Effector memory CD8-positive, alpha-beta T cell (primary cell): ENCODE measurements at regions not wholly inside any gene's neighbourhood (a gene's known extent, or its start where the extent isn't known, plus 50 kb on each side); places are given as distances from the start of the nearest gene placed in this dataset.
"Not testable (repeated sequence)": the region's sequence is repeated elsewhere in the genome, so short reads cannot be mapped to it uniquely, and the experiment has no call there.

Experiments used
- ATAC-seq: fragments of 150-1000 bp; cut with Tn5 transposase; replicated peaks from 2 replicates; pipeline ENCODE4 v1.10.0; 2021; ENCODE audit warnings: mild to moderate bottlenecking, moderate library complexity
- DNase-seq, 3 experiments: peaks; one replicate each; pipeline ENCODE4 v3.0.0; 2021
- H3K27ac Mint-ChIP-seq, 2 donors: one replicate each; pipeline ENCODE4 v1.8.0; 2022; ENCODE audit warnings: mild to moderate bottlenecking in 2 of 2, mixed read lengths in 2 of 2, moderate library complexity in 2 of 2
- H3K27me3 Mint-ChIP-seq, 2 donors: one replicate each; pipeline ENCODE4 v1.8.0; 2022; ENCODE audit warnings: mixed read lengths in 2 of 2
- H3K36me3 Mint-ChIP-seq: one replicate; pipeline ENCODE4 v1.8.0; 2022; ENCODE audit warnings: mild to moderate bottlenecking, moderate library complexity, mixed read lengths; ENCODE audit not compliant: insufficient read depth
- H3K4me1 Mint-ChIP-seq, 2 donors: one replicate each; pipeline ENCODE4 v1.8.0; 2022; ENCODE audit warnings: low read depth in 2 of 2, mixed read lengths in 2 of 2
- H3K4me3 Mint-ChIP-seq, 2 donors: one replicate each; pipeline ENCODE4 v1.8.0; 2022; ENCODE audit warnings: mild to moderate bottlenecking in 2 of 2, mixed read lengths in 2 of 2, moderate library complexity in 2 of 2
- H3K9me3 Mint-ChIP-seq, 2 donors: one replicate each; pipeline ENCODE4 v1.8.0; 2022; ENCODE audit warnings: mixed read lengths in 2 of 2

DNA sequence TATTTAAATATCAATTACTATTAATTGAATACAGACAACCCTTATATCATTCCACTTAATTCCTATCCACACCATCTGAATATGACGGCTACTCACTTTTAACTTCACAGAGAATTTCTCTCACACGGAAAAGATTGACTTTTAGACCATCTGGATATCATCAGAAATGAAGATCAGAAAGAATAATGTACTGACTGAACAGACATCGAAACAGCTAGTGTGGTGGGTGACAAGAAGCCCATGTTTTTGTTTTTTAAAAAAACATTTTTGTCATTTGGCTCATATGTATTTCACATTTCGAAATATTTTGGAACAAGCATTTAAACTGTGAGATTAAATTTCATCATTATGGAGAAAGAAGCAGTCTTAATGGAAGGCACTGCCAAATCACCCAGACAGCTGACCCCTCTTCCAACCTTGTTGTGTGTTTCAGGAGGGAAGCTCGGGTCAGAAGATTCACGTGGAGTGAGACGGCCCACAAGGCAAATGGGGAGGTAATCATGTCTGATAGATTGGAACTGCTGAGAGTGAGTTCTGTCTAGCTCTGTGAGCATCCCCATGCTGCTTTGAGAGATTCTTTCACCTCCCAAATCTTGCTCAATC, 204.2 kb upstream of the RASGEF1B start:
- Mint-ChIP-seq H3K4me3 (no peak overlapping the region), H3K27me3 (peaks cover 6 to 7% of the 10 kb centered on the region in 2 donors), H3K36me3 (no peaks in the 10 kb centered on the region), H3K4me1 (no peaks in the 10 kb centered on the region), H3K9me3 (no peaks in the 10 kb centered on the region), H3K27ac (no peak overlapping the region)
- ATAC-seq (no peak), DNase-seq (no peak)

DNA sequence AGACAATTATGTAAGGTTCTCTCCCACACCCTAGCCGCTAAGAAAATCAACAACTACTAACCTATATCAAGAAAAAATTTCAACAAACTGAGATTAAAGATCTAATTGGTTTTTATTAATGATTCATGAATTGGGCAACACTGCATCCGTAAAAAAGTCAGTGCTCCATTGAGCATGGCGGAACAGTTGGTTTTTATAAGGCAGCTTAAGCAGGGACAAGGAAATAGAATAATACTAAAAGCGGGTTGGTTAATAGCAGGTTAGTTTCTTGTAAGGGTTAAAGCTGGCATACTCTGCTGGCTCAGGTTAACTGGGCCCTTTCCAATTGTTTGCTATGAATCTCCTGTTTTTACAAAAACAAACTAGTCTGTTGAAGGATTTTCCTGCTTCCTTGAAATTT, 202.3 kb upstream of the RASGEF1B start:
- H3K9me3 Mint-ChIP-seq: no peaks in the 10 kb centered on the region
- no peak for ATAC-seq
- no peaks in the 10 kb centered on the region for H3K36me3 Mint-ChIP-seq
- H3K27ac Mint-ChIP-seq: no peak overlapping the region
- peaks cover 3% of the 10 kb centered on the region in 2 donors for H3K27me3 Mint-ChIP-seq
- H3K4me3 Mint-ChIP-seq: no peak overlapping the region
- no peaks in the 10 kb centered on the region for H3K4me1 Mint-ChIP-seq
- no peak for DNase-seq

DNA sequence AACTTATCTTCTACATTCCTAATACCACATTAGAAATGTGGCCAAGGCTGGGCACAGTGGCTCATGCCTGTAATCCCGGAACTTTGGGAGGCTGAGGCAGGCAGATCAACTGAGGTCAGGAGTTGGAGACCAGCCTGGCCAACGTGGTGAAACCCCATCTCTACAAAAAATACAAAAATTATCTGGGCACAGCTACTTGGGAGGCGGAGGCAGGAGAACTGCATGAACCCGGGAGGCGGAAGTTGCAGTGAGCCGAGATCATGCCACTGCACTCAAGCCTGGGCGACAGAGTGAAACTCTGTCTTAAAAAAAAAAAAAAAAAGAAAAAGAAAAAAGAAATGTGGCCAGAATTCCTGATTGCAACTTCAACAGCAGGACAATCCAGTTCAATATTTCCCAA, 196.6 kb upstream of the RASGEF1B start:
- peaks cover 20 to 26% of the 10 kb centered on the region in 2 donors for H3K27me3 Mint-ChIP-seq
- H3K4me3 Mint-ChIP-seq, H3K36me3 Mint-ChIP-seq, DNase-seq, H3K27ac Mint-ChIP-seq, H3K9me3 Mint-ChIP-seq, H3K4me1 Mint-ChIP-seq, ATAC-seq: not testable (repeated sequence)

DNA sequence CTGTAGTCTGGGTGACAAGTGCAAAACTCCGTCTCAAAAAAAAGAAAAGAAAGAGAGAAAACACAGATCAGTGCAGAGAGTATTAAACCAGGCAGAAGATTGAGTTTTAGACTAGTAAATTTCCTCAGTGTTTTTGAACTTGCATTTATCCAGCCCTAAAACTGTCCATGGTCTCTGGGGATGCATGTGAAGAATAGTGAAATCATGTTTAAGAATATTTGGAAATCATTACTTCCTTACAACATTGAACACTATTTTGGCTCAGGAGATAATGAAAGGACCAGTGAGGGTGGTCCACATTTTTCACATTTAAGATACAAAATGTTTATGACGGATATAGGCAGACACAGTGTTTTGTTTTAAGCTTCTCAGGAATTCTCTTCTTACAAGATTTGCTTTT, 195.8 kb upstream of the RASGEF1B start:
- H3K36me3 Mint-ChIP-seq: no peaks in the 10 kb centered on the region
- H3K27ac Mint-ChIP-seq: no peak overlapping the region
- ATAC-seq (no peak), DNase-seq (no peak)
- no peak overlapping the region for H3K4me3 Mint-ChIP-seq
- H3K9me3 Mint-ChIP-seq: no peaks in the 10 kb centered on the region
- no peaks in the 10 kb centered on the region for H3K4me1 Mint-ChIP-seq
- peaks cover 20 to 26% of the 10 kb centered on the region in 2 donors for H3K27me3 Mint-ChIP-seq

DNA sequence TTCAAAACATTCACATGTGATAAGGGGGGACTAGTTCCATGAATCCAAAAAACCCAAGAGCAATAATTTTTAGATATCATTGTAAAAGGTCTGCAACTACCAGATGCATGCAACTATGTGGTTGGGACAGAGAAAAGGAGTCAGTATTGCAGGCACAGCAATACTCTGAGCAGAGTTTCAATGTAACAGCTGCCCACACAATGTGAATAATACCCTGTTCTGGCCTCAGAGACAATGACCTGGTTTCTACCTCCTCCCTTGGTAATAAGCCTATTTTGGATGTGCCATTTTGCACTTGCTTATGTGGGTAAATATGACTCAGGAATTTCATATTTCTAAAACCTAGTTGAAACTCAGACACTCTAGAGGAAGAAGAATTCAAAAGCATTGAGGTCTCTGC, 194.8 kb upstream of the RASGEF1B start:
- ATAC-seq (no peak), DNase-seq (no peak)
- Mint-ChIP-seq H3K27ac (no peak overlapping the region), H3K9me3 (no peaks in the 10 kb centered on the region), H3K4me3 (no peak overlapping the region), H3K36me3 (no peaks in the 10 kb centered on the region), H3K4me1 (no peaks in the 10 kb centered on the region), H3K27me3 (peaks cover 20 to 26% of the 10 kb centered on the region in 2 donors)

DNA sequence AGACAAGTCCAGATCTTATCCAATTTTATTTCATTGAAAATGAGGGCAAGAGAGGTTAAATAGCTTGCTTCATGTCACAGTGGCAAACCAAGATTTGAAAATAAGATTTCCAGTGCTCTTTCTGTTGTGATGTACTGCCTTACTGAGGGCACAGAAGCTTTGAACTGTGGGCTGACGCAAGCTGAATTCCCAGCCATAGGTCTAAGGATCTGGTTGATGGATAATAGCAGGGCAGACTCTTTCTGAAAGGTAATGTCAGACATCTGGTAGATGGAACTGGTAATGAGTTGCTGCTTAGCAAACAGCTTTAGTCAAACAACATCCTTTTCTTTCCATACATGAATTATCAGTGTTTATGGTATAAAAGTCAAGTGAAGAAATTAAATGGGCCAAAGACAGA, 193.9 kb upstream of the RASGEF1B start:
- Mint-ChIP-seq H3K4me1 (no peaks in the 10 kb centered on the region), H3K4me3 (no peak overlapping the region), H3K27ac (no peak overlapping the region), H3K9me3 (no peaks in the 10 kb centered on the region), H3K36me3 (no peaks in the 10 kb centered on the region), H3K27me3 (peaks cover 20 to 26% of the 10 kb centered on the region in 2 donors)
- ATAC-seq (no peak), DNase-seq (no peak)

DNA sequence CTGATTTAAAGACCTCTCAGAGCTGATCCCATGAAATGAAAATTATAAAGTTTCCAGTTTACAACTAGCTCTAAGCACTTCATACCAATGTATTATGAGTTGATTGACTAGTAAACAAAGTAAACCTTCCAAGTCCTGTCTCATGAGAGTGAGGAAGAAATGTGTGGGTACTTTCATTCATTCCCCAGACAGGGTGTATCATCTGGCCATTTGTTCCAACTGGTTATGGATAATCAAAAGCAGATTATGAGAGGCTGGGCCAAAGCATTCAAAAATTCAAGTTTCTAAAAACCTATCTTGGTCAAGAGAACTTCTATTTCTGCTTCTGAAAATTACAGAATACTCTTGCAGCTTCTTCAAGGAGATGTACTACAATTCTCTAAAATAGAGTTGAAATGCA, 193.3 kb upstream of the RASGEF1B start:
- DNase-seq (no peak), ATAC-seq (no peak)
- H3K27me3 Mint-ChIP-seq: peaks cover 20 to 26% of the 10 kb centered on the region in 2 donors
- no peaks in the 10 kb centered on the region for H3K4me1 Mint-ChIP-seq
- no peaks in the 10 kb centered on the region for H3K9me3 Mint-ChIP-seq
- H3K36me3 Mint-ChIP-seq: no peaks in the 10 kb centered on the region
- H3K27ac Mint-ChIP-seq: no peak overlapping the region
- no peak overlapping the region for H3K4me3 Mint-ChIP-seq

DNA sequence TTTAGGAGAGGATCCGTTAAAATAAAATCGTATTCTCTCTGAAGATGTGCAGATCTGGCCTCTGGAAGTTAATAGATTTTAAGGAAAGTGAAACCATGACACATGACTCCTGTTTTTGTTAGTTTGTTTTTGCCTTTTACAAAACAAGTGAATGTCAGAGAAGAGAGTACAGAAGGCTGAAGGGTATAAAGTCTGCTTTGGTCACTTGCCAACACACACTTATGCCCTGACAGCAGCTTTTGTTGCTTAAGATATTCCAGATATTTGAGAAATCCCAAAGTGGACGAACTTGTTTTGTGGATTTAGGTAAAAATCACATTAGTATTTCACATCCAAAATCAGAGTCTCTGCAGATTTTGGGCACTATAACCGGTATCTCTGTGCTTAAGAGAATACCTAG, 192.4 kb upstream of the RASGEF1B start:
- H3K27ac Mint-ChIP-seq: no peak overlapping the region
- ATAC-seq (no peak), DNase-seq (no peak)
- H3K9me3 Mint-ChIP-seq: no peaks in the 10 kb centered on the region
- no peak overlapping the region for H3K4me3 Mint-ChIP-seq
- peaks cover 18 to 25% of the 10 kb centered on the region in 2 donors for H3K27me3 Mint-ChIP-seq
- H3K4me1 Mint-ChIP-seq: no peaks in the 10 kb centered on the region
- no peaks in the 10 kb centered on the region for H3K36me3 Mint-ChIP-seq

DNA sequence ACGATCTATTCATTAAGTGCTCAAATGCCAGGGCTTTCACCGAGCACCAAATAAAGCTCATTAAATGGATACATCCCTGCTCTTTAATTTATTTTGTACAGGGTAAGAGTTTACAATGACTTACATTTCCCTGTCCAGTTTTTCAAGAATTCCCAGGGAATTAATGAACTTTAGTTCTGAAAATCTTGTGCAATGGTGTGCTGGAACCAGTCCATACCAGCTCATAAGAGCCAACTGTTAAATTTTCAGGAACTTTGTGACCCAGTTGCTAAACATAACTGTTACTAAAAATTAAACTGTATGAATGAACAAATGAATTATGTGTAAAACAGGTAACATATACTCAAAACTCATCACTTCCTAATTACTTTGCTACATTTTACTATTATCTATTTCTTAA, 191.7 kb upstream of the RASGEF1B start:
- ATAC-seq: no peak
- Mint-ChIP-seq H3K4me3 (no peak overlapping the region), H3K36me3 (no peaks in the 10 kb centered on the region), H3K4me1 (no peaks in the 10 kb centered on the region), H3K27me3 (peaks cover 11 to 18% of the 10 kb centered on the region in 2 donors), H3K9me3 (no peaks in the 10 kb centered on the region), H3K27ac (no peak overlapping the region)
- DNase-seq: no peak

DNA sequence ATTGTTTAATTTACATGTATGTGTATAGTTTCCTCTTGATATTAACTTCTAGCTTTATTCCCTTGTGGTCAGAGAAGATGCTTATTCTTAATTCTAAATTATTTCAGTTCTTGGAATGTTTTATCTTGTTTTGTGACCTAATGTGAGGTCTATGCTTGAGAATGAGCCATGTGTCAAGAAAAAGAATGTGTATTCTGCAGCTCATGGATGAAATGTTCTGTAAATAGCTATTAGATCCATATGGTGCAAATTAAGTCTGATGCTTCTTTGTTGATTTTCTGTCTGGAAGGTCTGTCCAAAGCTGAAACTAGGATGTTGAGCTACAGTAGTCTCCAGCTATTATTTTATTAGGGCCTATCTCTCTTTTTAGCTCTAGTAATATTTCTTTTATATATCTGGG, 187.3 kb upstream of the RASGEF1B start:
- Mint-ChIP-seq H3K4me3 (no peak overlapping the region), H3K27ac (no peak overlapping the region), H3K4me1 (no peaks in the 10 kb centered on the region), H3K36me3 (no peaks in the 10 kb centered on the region), H3K9me3 (no peaks in the 10 kb centered on the region), H3K27me3 (peaks cover 0 to 4% of the 10 kb centered on the region in 2 donors)
- ATAC-seq (no peak), DNase-seq (no peak)

DNA sequence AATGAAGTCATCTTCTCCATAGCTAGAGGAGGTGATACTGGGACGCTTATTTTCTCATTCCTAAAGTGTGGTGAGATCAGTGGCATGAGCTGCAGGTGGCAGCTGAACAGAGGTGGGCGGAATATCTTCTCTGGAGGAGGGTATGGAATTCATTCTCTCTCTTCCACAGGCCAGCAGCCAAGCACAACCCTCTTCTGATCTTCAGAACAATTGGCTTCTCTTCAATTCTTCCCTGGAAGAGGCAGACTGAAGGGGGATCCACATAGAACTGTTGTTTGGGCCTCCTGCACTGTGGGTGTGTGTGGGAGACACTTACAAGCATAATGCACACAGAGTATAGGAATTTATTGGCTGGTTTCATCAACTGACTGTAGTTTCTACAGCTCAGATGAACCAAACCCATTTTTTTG, 180.4 kb upstream of the RASGEF1B start:
- DNase-seq (no peak), ATAC-seq (no peak)
- peaks cover 15 to 17% of the 10 kb centered on the region in 2 donors for H3K4me1 Mint-ChIP-seq
- H3K36me3 Mint-ChIP-seq: no peaks in the 10 kb centered on the region
- no peaks in the 10 kb centered on the region for H3K9me3 Mint-ChIP-seq
- H3K4me3 Mint-ChIP-seq: no peak overlapping the region
- H3K27ac Mint-ChIP-seq: no peak overlapping the region
- H3K27me3 Mint-ChIP-seq: no peaks in the 10 kb centered on the region

DNA sequence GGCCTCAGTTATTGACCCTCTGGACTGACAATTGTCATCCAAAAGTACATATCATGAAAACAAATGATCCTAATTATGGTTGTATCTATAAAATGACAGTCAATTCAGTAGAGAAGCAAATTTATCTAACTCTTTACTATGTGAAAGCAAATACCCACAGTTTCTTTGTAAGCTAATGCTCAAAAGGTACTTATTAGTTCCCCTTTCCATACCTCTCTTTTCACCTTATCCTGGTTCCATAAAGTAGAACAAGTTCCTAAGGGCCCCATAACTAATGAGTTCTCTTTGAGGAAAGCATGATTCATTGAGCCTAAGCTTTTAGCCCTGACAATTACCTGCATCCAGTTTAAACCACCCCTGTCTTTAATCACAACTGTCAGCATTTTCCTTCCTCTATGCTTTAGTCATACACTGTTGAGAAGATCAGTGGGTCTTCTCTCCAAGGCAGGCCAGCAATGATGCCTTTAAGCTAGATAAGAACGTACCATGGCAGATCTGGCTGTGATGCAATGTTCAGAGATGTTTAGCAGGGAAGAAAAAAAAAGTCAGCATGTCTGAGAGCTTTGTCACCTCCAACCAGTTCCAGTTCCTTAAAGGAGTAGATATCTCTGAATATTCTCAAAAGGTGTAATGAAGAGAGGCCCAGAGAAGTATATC, 179.7 kb upstream of the RASGEF1B start:
- H3K27me3 Mint-ChIP-seq: no peaks in the 10 kb centered on the region
- H3K36me3 Mint-ChIP-seq: no peaks in the 10 kb centered on the region
- H3K27ac Mint-ChIP-seq: no peak overlapping the region
- no peak for DNase-seq
- ATAC-seq: no peak
- H3K4me1 Mint-ChIP-seq: peaks cover 15 to 17% of the 10 kb centered on the region in 2 donors
- H3K4me3 Mint-ChIP-seq: no peak overlapping the region
- H3K9me3 Mint-ChIP-seq: no peaks in the 10 kb centered on the region

DNA sequence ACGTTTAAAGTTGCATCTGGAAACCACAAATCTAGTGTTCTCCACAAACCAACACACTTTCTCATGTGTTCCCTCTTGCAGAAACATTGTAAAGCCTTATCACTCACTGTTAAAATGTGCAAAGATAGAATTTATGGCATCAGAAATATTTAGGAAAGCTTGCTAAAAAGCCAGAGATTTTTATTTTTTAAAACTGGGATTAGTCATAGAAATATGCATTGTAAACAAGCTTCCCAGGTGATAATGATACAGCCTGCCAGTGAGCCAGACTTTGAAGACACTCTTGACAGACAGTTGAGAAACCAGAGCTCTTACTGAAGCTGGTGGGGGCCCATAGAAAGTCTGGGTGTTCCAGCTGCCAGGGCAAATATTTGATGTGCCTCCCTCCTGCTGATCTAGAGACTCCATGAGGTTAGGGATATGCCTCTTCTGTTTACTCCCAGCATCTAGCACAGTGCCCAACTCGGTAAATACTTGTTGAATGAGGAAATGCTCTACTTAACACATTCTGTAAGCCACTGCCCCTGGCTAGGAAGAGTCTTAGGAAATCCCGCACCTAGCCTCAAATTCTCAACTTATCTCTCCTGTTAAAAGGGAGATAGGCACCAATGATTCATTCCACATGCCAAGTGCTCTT, 179.0 kb upstream of the RASGEF1B start:
- H3K4me3 Mint-ChIP-seq: no peak overlapping the region
- H3K4me1 Mint-ChIP-seq: peaks cover 15 to 17% of the 10 kb centered on the region in 2 donors
- no peaks in the 10 kb centered on the region for H3K36me3 Mint-ChIP-seq
- no peak for DNase-seq
- no peak overlapping the region for H3K27ac Mint-ChIP-seq
- ATAC-seq: no peak
- H3K9me3 Mint-ChIP-seq: no peaks in the 10 kb centered on the region
- no peaks in the 10 kb centered on the region for H3K27me3 Mint-ChIP-seq
